ENCODE measurements at regions not wholly inside any gene's neighbourhood (a gene's known extent, or its start where the extent isn't known, plus 50 kb on each side); places are given as distances from the start of the nearest gene placed in this dataset.

GRCh38 chr6:80633412-80633811, 526.9 kb downstream of the BCKDHB start:
- TF ChIP-seq CTCF (conservative IDR thresholded peaks at IDR 0.05) (no peak), ZFX (IDR thresholded peaks at IDR 0.05) (no peak)
